Natural killer cell (primary cell): ENCODE measurements at regions not wholly inside any gene's neighbourhood (a gene's known extent, or its start where the extent isn't known, plus 50 kb on each side); places are given as distances from the start of the nearest gene placed in this dataset.

Source experiments
- ATAC-seq, 3 donors: fragments of 150-1000 bp in 2 of 3; fragments of 200-7000 bp in 1 of 3; cut with Tn5 transposase; 1 replicate in 1 of 3; 2 replicates in 2 of 3; pipeline ENCODE4 v1.10.0; 2021; ENCODE audit warnings: mild to moderate bottlenecking in 2 of 3, moderate library complexity in 2 of 3
- DNase-seq, 2 donors: peaks; one replicate each; pipeline versions ENCODE4 v3.0.0 to v3.0.0-alpha.2; 2013 to 2021; ENCODE audit warnings: mixed read lengths in 1 of 2
- H3K27ac ChIP-seq: one replicate; pipeline ENCODE4 v1.5.1; 2013; ENCODE audit warnings: mild to moderate bottlenecking, low read length
- H3K27me3 ChIP-seq: one replicate; pipeline ENCODE4 v1.6.1; 2013; ENCODE audit warnings: low read length; ENCODE audit not compliant: control insufficient read depth, insufficient read depth
- H3K36me3 ChIP-seq: one replicate; pipeline ENCODE4 v1.6.1; 2013; ENCODE audit warnings: low read length; ENCODE audit not compliant: control insufficient read depth, insufficient read depth
- H3K4me1 ChIP-seq: one replicate; pipeline ENCODE4 v1.6.1; 2013; ENCODE audit warnings: low read length; ENCODE audit not compliant: control insufficient read depth, insufficient read depth
- H3K4me3 ChIP-seq: one replicate; pipeline ENCODE4 v1.5.1; 2013; ENCODE audit warnings: low read length
- H3K9me3 ChIP-seq: one replicate; pipeline ENCODE4 v1.6.1; 2013; ENCODE audit warnings: low read length; ENCODE audit not compliant: control insufficient read depth, insufficient read depth
- H3K27ac Mint-ChIP-seq, 2 donors: one replicate each; pipeline ENCODE4 v1.8.0; 2022; ENCODE audit warnings: mild to moderate bottlenecking in 2 of 2, mixed read lengths in 2 of 2, moderate library complexity in 1 of 2
- H3K27me3 Mint-ChIP-seq, 2 donors: one replicate each; pipeline ENCODE4 v1.8.0; 2022; ENCODE audit warnings: low read depth in 2 of 2, mixed read lengths in 2 of 2
- H3K36me3 Mint-ChIP-seq: one replicate; pipeline ENCODE4 v1.8.0; 2022; ENCODE audit warnings: mixed read lengths
- H3K4me1 Mint-ChIP-seq, 2 donors: one replicate each; pipeline ENCODE4 v1.8.0; 2022; ENCODE audit warnings: mixed read lengths in 2 of 2
- H3K4me3 Mint-ChIP-seq: one replicate; pipeline ENCODE4 v1.8.0; 2022; ENCODE audit warnings: mild to moderate bottlenecking, moderate library complexity, mixed read lengths
- H3K9me3 Mint-ChIP-seq, 2 donors: one replicate each; pipeline ENCODE4 v1.8.0; 2022; ENCODE audit warnings: mixed read lengths in 2 of 2
- WGBS: methylation state at CpG from one replicate; pipeline ENCODE4 v1.1.7; 2013; ENCODE audit warnings: missing lambda C conversion rate; ENCODE audit not compliant: insufficient coverage; 5-methylcytosine and 5-hydroxymethylcytosine counted together
- intact Hi-C: fragments of 100-400 bp; cut with micrococcal nuclease; formaldehyde crosslinking; loops from one replicate; pipeline ENCODE4 v1.14.2; 2022
- TF ChIP-seq, protein P1 (sequence below): fragments of 200-600 bp; IDR thresholded peaks from one replicate; pipeline ENCODE4 v1.8.0; 2022; ENCODE audit warnings: antibody characterized with exemption

DNA sequence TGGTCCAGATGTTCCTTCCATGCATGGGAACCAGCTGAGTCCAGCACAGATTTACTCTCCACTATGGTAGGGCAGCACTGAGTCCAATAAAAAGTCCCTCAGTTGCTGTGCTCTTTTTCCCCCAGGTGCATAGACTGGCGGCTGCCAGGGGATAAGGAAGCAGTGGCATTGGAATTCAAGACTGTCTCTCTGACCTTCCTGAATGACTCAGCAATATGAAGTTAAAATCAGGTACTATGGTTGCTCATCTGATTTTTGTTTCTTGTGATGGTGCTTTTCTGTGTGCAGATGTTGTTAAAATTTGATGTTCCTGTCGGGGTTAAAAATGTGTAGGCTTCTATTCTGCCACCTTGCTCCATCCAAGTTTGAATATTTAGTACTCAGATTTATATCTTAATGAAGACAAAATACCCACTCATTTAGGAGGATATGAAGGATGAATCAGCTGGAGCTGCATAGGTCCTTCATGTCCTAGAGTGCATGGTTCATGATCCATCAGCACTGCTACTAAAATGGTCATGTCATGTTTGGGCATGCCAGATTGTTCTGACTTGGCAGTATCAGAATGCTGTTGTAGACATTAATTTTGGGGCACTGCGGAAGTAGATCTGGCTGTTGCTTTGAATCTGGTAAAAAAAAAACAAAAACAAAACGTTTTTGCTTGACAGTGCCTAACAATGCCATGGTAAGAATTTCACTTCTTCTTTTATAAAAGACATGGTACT is 321.2 kb upstream of the MAP3K7 start:
- no peaks in the 10 kb centered on the region for H3K36me3 ChIP-seq
- Mint-ChIP-seq H3K36me3 (no peaks in the 10 kb centered on the region), H3K4me3 (no peak overlapping the region), H3K9me3 (no peaks in the 10 kb centered on the region), H3K27ac (no peak overlapping the region), H3K27me3 (no peaks in the 10 kb centered on the region), H3K4me1 (no peaks in the 10 kb centered on the region)
- H3K27ac ChIP-seq: no peak overlapping the region
- TF ChIP-seq, protein P1, sequence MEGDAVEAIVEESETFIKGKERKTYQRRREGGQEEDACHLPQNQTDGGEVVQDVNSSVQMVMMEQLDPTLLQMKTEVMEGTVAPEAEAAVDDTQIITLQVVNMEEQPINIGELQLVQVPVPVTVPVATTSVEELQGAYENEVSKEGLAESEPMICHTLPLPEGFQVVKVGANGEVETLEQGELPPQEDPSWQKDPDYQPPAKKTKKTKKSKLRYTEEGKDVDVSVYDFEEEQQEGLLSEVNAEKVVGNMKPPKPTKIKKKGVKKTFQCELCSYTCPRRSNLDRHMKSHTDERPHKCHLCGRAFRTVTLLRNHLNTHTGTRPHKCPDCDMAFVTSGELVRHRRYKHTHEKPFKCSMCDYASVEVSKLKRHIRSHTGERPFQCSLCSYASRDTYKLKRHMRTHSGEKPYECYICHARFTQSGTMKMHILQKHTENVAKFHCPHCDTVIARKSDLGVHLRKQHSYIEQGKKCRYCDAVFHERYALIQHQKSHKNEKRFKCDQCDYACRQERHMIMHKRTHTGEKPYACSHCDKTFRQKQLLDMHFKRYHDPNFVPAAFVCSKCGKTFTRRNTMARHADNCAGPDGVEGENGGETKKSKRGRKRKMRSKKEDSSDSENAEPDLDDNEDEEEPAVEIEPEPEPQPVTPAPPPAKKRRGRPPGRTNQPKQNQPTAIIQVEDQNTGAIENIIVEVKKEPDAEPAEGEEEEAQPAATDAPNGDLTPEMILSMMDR: no peak
- no peak overlapping the region for H3K4me3 ChIP-seq
- ATAC-seq: no peak
- WGBS: 95% methylated on average over 3 of the region's 4 CpGs
- H3K27me3 ChIP-seq: no peaks in the 10 kb centered on the region
- no peaks in the 10 kb centered on the region for H3K9me3 ChIP-seq
- H3K4me1 ChIP-seq: no peaks in the 10 kb centered on the region
- intact Hi-C loops: no loop called here
- no peak for DNase-seq

DNA sequence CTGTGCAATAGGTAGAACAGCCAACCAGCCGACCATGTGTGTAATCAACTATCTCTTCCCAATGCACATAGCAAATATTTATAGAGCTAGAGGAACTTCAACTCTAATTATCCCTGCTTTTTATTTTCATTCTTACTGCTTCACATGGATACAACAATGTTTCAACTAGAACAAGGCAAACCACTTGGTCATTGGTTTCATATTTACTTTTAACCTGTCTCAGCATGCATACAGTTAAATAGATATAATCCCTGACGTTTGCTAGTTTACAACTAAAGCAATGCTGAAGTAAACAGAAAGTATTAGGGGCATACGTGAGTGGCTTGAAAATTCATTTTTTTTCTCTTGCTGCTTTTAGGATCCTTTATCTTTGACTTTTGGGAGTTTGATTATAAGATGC is 318.5 kb upstream of the MAP3K7 start:
- Histone ChIP-seq H3K36me3 (no peaks in the 10 kb centered on the region), H3K9me3 (no peaks in the 10 kb centered on the region), H3K27me3 (no peaks in the 10 kb centered on the region), H3K4me3 (no peak overlapping the region), H3K27ac (no peak overlapping the region), H3K4me1 (no peaks in the 10 kb centered on the region)
- intact Hi-C loops: no loop called here
- Mint-ChIP-seq H3K9me3 (no peaks in the 10 kb centered on the region), H3K36me3 (no peaks in the 10 kb centered on the region), H3K27ac (no peak overlapping the region), H3K4me1 (no peaks in the 10 kb centered on the region), H3K4me3 (no peak overlapping the region), H3K27me3 (no peaks in the 10 kb centered on the region)
- no peak for DNase-seq
- 93% methylated on average over 3 of the region's 3 CpGs for WGBS
- TF ChIP-seq, protein P1: no peak
- no peak for ATAC-seq

DNA sequence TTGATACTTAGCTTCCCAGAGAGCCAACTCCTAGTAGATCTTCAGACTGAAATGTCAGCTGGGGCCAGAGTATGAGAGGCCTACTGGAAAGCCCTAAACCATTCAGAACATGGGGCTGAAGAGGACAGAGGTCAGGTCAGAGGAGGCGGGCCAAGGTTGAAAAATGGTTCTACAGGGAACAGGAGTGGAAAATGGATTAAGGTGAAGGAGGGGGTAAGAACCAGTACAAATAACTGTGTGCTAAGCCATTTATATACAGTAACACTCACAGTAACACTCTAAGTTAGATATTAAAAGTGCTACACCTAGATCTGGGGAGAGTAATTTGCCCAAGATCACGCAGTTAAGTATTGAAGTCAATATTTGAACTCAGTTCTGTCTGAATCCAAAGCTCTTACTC is 313.2 kb upstream of the MAP3K7 start:
- H3K4me1 ChIP-seq: no peaks in the 10 kb centered on the region
- H3K36me3 ChIP-seq: no peaks in the 10 kb centered on the region
- WGBS: 83% methylated on average over 1 of the region's 2 CpGs
- TF ChIP-seq, protein P1: no peak
- no peak overlapping the region for H3K27ac ChIP-seq
- peaks cover 0 to 2% of the 10 kb centered on the region in 2 donors for H3K9me3 Mint-ChIP-seq
- ATAC-seq (no peak), DNase-seq (no peak)
- intact Hi-C loops: no loop called here
- no peak overlapping the region for H3K27ac Mint-ChIP-seq
- no peaks in the 10 kb centered on the region for H3K4me1 Mint-ChIP-seq
- H3K27me3 ChIP-seq: no peaks in the 10 kb centered on the region
- H3K27me3 Mint-ChIP-seq: no peaks in the 10 kb centered on the region
- no peak overlapping the region for H3K4me3 ChIP-seq
- no peaks in the 10 kb centered on the region for H3K36me3 Mint-ChIP-seq
- H3K9me3 ChIP-seq: no peaks in the 10 kb centered on the region
- H3K4me3 Mint-ChIP-seq: no peak overlapping the region

DNA sequence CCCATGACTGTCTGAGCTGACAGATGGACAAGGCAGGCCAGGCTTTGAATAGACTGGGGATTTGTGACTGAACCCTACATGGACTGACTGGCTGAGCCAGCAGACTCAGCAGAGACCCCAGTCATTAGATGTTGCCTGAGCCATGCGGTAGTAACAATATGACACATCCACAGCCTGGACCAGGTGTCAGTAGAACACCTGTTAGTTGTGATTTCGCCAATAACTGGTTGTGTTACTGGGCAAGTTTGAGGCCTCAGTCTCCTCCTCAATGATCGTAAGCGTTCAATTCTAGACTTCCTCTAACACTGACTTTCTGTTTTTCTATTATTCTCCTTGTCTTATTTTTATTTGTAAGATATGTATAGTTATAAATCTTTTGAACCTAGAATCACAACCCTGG is 311.9 kb upstream of the MAP3K7 start:
- H3K9me3 Mint-ChIP-seq: peaks cover 0 to 2% of the 10 kb centered on the region in 2 donors

More for the DNA sequence above, 311.9 kb upstream of the MAP3K7 start:
- no peaks in the 10 kb centered on the region for H3K36me3 ChIP-seq
- Mint-ChIP-seq H3K36me3 (no peaks in the 10 kb centered on the region), H3K4me3 (no peak overlapping the region), H3K4me1 (no peaks in the 10 kb centered on the region), H3K27me3 (no peaks in the 10 kb centered on the region), H3K27ac (no peak overlapping the region)
- ATAC-seq (no peak), DNase-seq (no peak)
- H3K4me3 ChIP-seq: no peak overlapping the region
- H3K9me3 ChIP-seq: no peaks in the 10 kb centered on the region
- intact Hi-C loops: no loop called here
- no peaks in the 10 kb centered on the region for H3K27me3 ChIP-seq
- H3K4me1 ChIP-seq: no peaks in the 10 kb centered on the region
- TF ChIP-seq, protein P1: no peak
- 94% methylated on average over 2 of the region's 4 CpGs for WGBS
- no peak overlapping the region for H3K27ac ChIP-seq
